Right atrium auricular region (tissue), 2 donors: ENCODE measurements at regions not wholly inside any gene's neighbourhood (a gene's known extent, or its start where the extent isn't known, plus 50 kb on each side); places are given as distances from the start of the nearest gene placed in this dataset.
"Not testable (repeated sequence)": the region's sequence is repeated elsewhere in the genome, so short reads cannot be mapped to it uniquely, and the experiment has no call there.

ENCODE experiments used
- DNase-seq: peaks from one replicate; pipeline ENCODE4 v3.0.0-alpha.2; 2019; ENCODE audit warnings: low spot score
- H3K27ac ChIP-seq, 2 donors: fragments of 200-600 bp; sonication (generic); 1 replicate in 1 of 2; 2 replicates in 1 of 2; pipeline ENCODE4 v1.5.1; 2016 to 2019
- H3K27me3 ChIP-seq, 2 donors: fragments of 200-600 bp; sonication (generic); one replicate each; pipeline versions ENCODE4 v1.5.1 to v1.6.0; 2017 to 2019
- H3K36me3 ChIP-seq: fragments of 200-600 bp; sonication (generic); one replicate; pipeline ENCODE4 v1.5.1; 2016
- H3K4me1 ChIP-seq, 2 donors: fragments of 200-600 bp; sonication (generic); one replicate each; pipeline versions ENCODE4 v1.5.1 to v1.6.0; 2017 to 2019
- H3K4me3 ChIP-seq, 2 donors: fragments of 200-600 bp; sonication (generic); 1 replicate in 1 of 2; 2 replicates in 1 of 2; pipeline ENCODE4 v1.5.1; 2017 to 2019; ENCODE audit warnings: mild to moderate bottlenecking in 1 of 2, moderate library complexity in 1 of 2
- H3K9me3 ChIP-seq, 2 donors: fragments of 200-600 bp; sonication (generic); one replicate each; pipeline ENCODE4 v1.5.1; 2019
- TF ChIP-seq, protein P1 (sequence below), 2 donors: fragments of 200-600 bp; sonication (generic); IDR thresholded peaks; one replicate each; pipeline ENCODE4 v1.5.1; 2019; ENCODE audit warnings: antibody characterized with exemption in 2 of 2

DNA sequence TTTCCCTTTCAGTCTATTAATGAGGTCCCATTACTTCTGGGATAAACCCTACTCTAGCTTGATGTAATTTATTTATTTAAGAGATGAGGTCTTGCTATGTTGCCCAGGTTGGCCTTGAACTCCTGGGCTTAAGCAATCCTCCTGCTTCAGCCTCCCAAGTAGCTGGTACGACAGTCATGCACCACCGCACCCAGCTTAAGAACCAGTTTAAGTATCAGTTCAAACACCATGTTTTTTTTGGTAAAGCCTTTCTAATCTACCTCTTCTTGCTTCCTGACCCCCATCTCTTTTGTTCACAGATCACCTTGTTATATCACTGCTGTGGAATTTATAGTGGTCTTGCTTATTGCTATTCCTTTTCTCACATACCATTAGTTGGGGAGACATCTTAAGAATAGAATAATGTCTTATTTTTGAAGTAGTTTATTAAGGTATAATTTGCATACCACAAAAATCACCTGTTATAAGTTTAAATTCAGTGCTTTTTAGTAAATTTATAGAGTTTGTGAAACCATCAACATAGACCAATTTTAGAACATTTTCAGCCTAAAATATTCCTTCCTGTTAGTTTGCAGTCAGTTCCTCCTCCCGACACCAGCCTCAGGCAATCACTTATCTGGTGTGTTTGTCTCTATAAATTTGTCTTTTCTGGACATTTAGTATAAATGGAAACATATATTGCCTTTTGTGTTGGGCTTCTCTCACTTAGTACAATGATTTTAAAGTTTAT, 257.9 kb downstream of the PDCD6IP start:
- no peaks in the 10 kb centered on the region for H3K4me1 ChIP-seq
- TF ChIP-seq, protein P1, sequence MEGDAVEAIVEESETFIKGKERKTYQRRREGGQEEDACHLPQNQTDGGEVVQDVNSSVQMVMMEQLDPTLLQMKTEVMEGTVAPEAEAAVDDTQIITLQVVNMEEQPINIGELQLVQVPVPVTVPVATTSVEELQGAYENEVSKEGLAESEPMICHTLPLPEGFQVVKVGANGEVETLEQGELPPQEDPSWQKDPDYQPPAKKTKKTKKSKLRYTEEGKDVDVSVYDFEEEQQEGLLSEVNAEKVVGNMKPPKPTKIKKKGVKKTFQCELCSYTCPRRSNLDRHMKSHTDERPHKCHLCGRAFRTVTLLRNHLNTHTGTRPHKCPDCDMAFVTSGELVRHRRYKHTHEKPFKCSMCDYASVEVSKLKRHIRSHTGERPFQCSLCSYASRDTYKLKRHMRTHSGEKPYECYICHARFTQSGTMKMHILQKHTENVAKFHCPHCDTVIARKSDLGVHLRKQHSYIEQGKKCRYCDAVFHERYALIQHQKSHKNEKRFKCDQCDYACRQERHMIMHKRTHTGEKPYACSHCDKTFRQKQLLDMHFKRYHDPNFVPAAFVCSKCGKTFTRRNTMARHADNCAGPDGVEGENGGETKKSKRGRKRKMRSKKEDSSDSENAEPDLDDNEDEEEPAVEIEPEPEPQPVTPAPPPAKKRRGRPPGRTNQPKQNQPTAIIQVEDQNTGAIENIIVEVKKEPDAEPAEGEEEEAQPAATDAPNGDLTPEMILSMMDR (IDR thresholded peaks at IDR 0.05) = no peak
- no peak overlapping the region for H3K27ac ChIP-seq
- H3K9me3 ChIP-seq = no peaks in the 10 kb centered on the region
- H3K36me3 ChIP-seq = no peaks in the 10 kb centered on the region
- H3K27me3 ChIP-seq = no peaks in the 10 kb centered on the region
- no peak overlapping the region for H3K4me3 ChIP-seq
- no peak for DNase-seq

DNA sequence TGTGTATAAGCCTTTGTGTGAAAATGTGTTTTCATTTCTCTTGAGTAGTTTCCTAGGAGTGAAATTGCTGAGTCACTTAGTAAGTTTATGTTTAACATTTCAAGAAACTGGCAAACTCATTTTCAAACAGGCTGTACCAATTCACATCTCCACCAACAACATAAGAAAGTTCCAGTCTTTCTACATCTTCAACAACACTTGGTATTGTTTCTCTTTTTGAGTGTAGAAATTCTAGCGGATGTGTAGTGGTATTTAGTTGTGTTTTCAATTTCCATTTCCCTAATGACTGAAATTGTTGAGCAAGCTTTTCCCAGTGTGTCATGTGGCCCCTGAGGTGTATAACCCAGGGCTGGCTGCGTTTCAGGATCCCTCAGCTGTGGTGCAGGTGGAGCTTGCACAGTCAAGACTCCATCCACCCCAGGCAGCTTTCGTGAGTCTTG, 258.5 kb downstream of the PDCD6IP start:
- H3K4me1 ChIP-seq = no peaks in the 10 kb centered on the region
- H3K9me3 ChIP-seq = no peaks in the 10 kb centered on the region
- H3K27me3 ChIP-seq = no peaks in the 10 kb centered on the region
- H3K36me3 ChIP-seq = no peaks in the 10 kb centered on the region
- H3K27ac ChIP-seq = no peak overlapping the region
- TF ChIP-seq, protein P1 (IDR thresholded peaks at IDR 0.05) = no peak
- H3K4me3 ChIP-seq = no peak overlapping the region
- DNase-seq = no peak

DNA sequence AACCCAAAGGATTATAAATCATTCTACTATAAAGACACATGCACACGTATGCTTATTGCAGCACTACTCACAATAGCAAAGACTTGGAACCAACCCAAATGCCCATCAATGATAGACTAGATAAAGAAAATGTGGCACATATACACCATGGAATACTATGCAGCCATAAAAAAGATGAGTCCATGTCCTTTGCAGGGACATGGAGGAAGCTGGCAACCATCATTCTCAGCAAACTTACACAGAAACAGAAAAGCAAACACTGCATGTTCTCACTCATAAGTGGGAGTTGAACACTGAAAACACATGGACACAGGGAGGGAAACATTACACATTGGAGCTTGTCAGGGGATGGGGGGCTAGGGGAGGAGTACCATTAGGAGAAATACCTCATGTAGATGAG, 262.6 kb downstream of the PDCD6IP start:
- not testable (repeated sequence) for H3K4me1 ChIP-seq, H3K4me3 ChIP-seq, H3K27me3 ChIP-seq, H3K9me3 ChIP-seq, DNase-seq, H3K36me3 ChIP-seq, H3K27ac ChIP-seq

DNA sequence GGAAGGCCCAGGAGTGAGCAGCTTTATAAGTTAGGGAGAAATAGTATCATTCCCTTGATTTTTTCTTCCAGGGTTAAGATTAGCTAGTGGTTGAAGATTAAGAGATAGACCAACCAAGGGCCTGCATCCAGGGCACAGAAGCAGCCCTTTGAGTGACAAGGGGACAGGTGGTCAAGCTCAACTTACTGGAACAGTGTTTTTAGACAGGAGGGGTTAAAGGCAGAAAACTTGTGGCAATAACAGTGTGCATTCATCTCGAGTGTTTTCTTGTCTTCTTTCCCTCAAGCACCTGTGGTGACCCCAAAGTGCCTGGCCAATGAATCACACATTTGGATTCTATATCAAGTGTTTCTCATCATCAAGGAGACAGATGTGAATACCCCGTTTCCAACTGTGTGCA, 267.5 kb downstream of the PDCD6IP start:
- Histone ChIP-seq H3K4me1 (no peaks in the 10 kb centered on the region), H3K27ac (no peak overlapping the region), H3K27me3 (no peaks in the 10 kb centered on the region), H3K4me3 (no peak overlapping the region), H3K36me3 (no peaks in the 10 kb centered on the region), H3K9me3 (peaks cover 0 to 6% of the 10 kb centered on the region in 2 donors)
- TF ChIP-seq, protein P1 (IDR thresholded peaks at IDR 0.05) = no peak
- DNase-seq = no peak

DNA sequence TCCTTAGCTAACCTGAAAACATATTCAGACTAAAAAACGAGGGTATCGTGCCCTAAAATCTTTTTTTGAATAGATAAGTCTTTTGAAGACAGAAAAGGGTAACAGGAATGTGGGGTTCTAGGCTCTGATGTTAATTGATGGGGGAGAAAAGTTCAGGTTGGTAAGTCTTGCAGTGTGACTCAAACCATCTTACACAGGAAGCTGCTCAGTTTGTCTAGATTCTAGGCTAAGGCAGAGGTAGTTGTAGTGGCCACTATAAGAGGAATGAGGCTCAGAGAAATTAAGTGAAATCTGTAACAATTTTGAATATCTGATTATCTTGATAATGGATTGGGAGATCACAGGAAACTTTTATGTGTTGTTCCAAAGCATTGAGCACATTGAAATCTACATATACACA, 267.9 kb downstream of the PDCD6IP start:
- TF ChIP-seq, protein P1 (IDR thresholded peaks at IDR 0.05) = no peak
- no peak overlapping the region for H3K4me3 ChIP-seq
- H3K27me3 ChIP-seq = no peaks in the 10 kb centered on the region
- peaks cover 0 to 6% of the 10 kb centered on the region in 2 donors for H3K9me3 ChIP-seq
- no peaks in the 10 kb centered on the region for H3K4me1 ChIP-seq
- no peak overlapping the region for H3K27ac ChIP-seq
- no peaks in the 10 kb centered on the region for H3K36me3 ChIP-seq
- no peak for DNase-seq

DNA sequence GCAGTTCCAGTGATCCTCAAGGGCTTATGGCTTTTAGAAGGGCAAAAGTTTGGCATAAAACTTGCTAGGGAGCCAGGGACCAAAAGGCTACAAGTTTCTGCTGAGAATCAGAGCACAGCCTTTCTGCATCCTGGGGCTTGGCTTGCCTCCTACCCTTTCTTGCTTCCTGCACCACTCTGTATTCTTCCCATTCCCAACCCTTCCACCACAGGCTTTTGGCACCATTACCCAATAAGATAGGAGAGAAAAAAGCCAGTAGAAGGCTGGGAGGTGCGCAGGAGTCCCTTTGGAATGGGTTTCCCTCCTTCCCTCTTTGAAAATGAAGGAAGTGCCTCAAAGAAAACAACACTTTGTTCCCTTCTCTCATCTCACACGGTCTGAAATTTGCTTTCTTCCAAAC, 268.6 kb downstream of the PDCD6IP start:
- Histone ChIP-seq H3K36me3 (no peaks in the 10 kb centered on the region), H3K27ac (no peak overlapping the region), H3K4me3 (no peak overlapping the region), H3K27me3 (no peaks in the 10 kb centered on the region), H3K9me3 (peaks cover 0 to 6% of the 10 kb centered on the region in 2 donors), H3K4me1 (no peaks in the 10 kb centered on the region)
- TF ChIP-seq, protein P1 (IDR thresholded peaks at IDR 0.05) = no peak
- DNase-seq = no peak
